ENCODE measurements at regions not wholly inside any gene's neighbourhood (a gene's known extent, or its start where the extent isn't known, plus 50 kb on each side); places are given as distances from the start of the nearest gene placed in this dataset.

GRCh38 chr2:6325616-6326015 is 540.1 kb downstream of the CMPK2 start:
- H3K4me1 ChIP-seq (ENCODE audit: insufficient read depth, low read length), result no peaks in the 10 kb centered on the region
- H3K27ac ChIP-seq (ENCODE audit: extremely low read length, insufficient read depth, low read length), result no peak overlapping the region
- CTCF ChIA-PET (ENCODE audit: low intra/inter-chr PET ratio, low total read pairs), result no interaction called here
- no peaks in the 10 kb centered on the region for H3K27me3 ChIP-seq (ENCODE audit: control insufficient read depth in 1 of 2, insufficient read depth in 2 of 2, low read length in 2 of 2)
- 4% methylated on average over 7 of the region's 9 CpGs for WGBS (ENCODE audit: low lambda C conversion rate)
- H2AFZ ChIP-seq (ENCODE audit: low read length), result no peak overlapping the region
- no peaks in the 10 kb centered on the region for H3K36me3 ChIP-seq (replicated peaks in 1 of 2; ENCODE audit: control insufficient read depth in 1 of 2, insufficient read depth in 2 of 2, low read length in 2 of 2)
- BruUV-seq (replicated peaks), result no TSS peak
- no peak for TF ChIP-seq ZFAT (CRISPR knock-in tag; conservative IDR thresholded peaks at IDR 0.05)
- no peak for TF ChIP-seq ZNF224 (CRISPR knock-in tag; IDR thresholded peaks at IDR 0.05)
- TF ChIP-seq ZKSCAN5 (CRISPR knock-in tag; IDR thresholded peaks at IDR 0.05), result no peak
- no peak for TF ChIP-seq ZKSCAN1 (IDR thresholded peaks at IDR 0.05; ENCODE audit: low read length)
- no peak for TF ChIP-seq PHF20 (CRISPR knock-in tag; IDR thresholded peaks at IDR 0.05)
- TF ChIP-seq ZNF343 (CRISPR knock-in tag; IDR thresholded peaks at IDR 0.05), result no peak
- TF ChIP-seq ZNF160 (CRISPR knock-in tag; IDR thresholded peaks at IDR 0.05), result no peak
- no peak for TF ChIP-seq FOXA1 (IDR thresholded peaks at IDR 0.05)
- no peak for TF ChIP-seq FOXA1 (CRISPR knock-in tag; IDR thresholded peaks at IDR 0.05)
- TF ChIP-seq, protein P1, sequence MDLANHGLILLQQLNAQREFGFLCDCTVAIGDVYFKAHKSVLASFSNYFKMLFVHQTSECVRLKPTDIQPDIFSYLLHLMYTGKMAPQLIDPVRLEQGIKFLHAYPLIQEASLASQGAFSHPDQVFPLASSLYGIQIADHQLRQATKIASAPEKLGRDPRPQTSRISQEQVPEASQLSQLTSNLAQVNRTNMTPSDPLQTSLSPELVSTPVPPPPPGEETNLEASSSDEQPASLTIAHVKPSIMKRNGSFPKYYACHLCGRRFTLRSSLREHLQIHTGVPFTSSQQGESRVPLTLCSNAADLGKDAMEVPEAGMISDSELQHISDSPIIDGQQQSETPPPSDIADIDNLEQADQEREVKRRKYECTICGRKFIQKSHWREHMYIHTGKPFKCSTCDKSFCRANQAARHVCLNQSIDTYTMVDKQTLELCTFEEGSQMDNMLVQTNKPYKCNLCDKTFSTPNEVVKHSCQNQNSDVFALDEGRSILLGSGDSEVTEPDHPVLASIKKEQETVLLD (CRISPR knock-in tag; IDR thresholded peaks at IDR 0.05; ENCODE audit: low read depth), result no peak
- no peak for TF ChIP-seq ZMAT3 (CRISPR knock-in tag; conservative IDR thresholded peaks at IDR 0.05)
- TF ChIP-seq ATF7 (IDR thresholded peaks at IDR 0.05), result no peak
- TF ChIP-seq ATF7 (CRISPR knock-in tag; IDR thresholded peaks at IDR 0.05), result no peak
- no peak for TF ChIP-seq ZNF256 (CRISPR knock-in tag; conservative IDR thresholded peaks at IDR 0.05)
- no peak for TF ChIP-seq ZNF724P (CRISPR knock-in tag; IDR thresholded peaks at IDR 0.05; ENCODE audit: borderline replicate concordance)
- TF ChIP-seq HOXA5 (CRISPR knock-in tag; IDR thresholded peaks at IDR 0.05), result no peak
- in situ Hi-C loops (cut with HindIII; ENCODE audit: extremely low pct_ligation_motif_present, low pct_unique_long_range_greater_than_20kb) (no loop called here), intact Hi-C loops (cut with micrococcal nuclease; ENCODE audit: unreplicated experiment) (no loop called here)
- ATAC-seq (no peak), FAIRE-seq (no peak), DNase-seq (ENCODE audit: low spot score) (no peak)
- no peak overlapping the region for H3K9ac ChIP-seq (ENCODE audit: insufficient read depth, low read depth, low read length)
- POLR2A ChIA-PET, result no interaction called here
- H3K4me3 ChIP-seq (replicated peaks in 1 of 3; ENCODE audit: insufficient read depth in 1 of 3, low read depth in 2 of 3, low read length in 3 of 3), result no peak overlapping the region
- H4K20me1 ChIP-seq (ENCODE audit: insufficient read depth, low read length), result no peaks in the 10 kb centered on the region
- H3K9me3 ChIP-seq (ENCODE audit: low read length), result peaks cover 47% of the 10 kb centered on the region
- H3K79me2 ChIP-seq (ENCODE audit: insufficient read depth, low read length), result no peaks in the 10 kb centered on the region
- no peak overlapping the region for H3K4me2 ChIP-seq (ENCODE audit: low read depth, low read length)

Measured in HepG2 (cell line).